Activated T-helper 1 cell treated with Interleukin-2 at 50 U/mL for 16 hours (primary cell): ENCODE measurements at regions not wholly inside any gene's neighbourhood (a gene's known extent, or its start where the extent isn't known, plus 50 kb on each side); places are given as distances from the start of the nearest gene placed in this dataset.

Source experiments
- DNase-seq: peaks from one replicate; pipeline ENCODE4 v3.0.0-alpha.2; 2020; ENCODE audit warnings: low read depth

DNA sequence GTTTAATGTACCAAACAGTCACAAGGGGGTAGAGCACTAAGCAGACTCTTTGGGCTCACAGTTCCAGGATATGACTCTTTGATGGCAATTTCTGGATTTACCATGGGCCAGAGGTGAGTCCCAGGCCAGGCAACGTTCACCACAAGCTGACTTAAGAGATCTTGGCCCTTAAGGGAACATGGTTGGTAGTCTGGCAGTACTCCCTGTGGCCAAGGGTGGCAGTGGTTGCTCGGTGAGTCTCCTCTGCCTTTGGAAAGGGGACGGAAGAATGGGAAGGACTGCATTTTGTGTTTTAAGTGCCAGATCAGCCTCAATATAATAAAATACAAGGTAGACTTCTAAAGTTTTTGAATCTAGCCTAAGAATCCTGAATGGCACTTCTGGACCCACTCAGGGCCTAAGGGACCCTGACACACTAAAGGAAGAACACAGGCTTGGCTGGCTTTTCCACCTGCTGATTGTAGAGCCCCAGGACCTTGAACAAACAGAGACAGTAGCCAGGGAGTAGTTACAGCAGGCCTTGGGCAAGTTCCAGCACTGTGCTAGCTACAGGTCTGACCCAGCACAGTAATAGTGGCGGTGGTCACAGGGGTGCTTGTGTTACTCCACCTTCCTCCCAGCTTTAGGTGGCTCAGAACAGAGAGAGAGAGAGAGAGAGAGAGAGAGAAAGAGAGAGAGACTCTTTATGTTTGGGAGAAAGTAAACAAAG lies 730.7 kb upstream of the ALCAM start:
- no peak for DNase-seq

DNA sequence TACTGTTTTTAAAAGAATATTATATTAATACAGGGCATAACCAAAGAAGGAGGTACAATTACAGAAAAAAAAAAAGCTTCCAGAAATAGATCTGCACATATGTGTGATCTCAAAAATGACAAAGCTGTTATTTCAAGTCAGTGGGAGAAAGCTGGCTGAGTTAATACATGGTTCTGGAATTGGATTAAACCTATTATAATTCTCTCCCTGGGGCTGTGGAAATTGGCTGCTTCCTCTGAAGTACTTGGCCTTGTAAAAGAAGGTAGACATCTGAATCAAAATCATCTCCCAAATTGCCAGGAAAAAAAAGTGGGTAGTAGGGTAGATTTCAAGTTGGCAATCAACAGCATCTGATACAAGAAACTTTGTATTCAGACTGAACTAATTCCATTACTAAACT lies 723.9 kb upstream of the ALCAM start:
- DNase-seq: no peak

DNA sequence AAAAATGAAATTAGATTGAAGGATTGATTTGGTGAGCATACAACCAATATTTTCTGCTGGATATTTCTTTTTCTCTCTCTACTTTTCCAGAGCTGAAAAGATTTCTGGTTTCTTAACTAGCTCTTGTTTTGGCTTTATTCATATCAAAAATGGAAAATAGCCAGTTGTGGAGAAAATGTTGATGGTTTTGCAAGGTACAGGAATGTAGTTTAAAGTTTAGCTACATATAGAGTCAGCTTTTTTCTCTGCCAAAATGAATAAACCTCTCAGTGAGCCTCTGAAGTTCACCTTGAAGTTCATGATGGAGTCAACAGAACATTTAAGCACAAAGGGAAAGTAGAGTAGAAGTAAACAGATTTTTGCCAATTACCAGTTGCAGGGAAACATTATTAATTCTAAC lies 720.5 kb upstream of the ALCAM start:
- no peak for DNase-seq

- no peak for DNase-seq
Measured at GRCh38 chr3:104648823-104649222, 717.9 kb upstream of the ALCAM start.

DNA sequence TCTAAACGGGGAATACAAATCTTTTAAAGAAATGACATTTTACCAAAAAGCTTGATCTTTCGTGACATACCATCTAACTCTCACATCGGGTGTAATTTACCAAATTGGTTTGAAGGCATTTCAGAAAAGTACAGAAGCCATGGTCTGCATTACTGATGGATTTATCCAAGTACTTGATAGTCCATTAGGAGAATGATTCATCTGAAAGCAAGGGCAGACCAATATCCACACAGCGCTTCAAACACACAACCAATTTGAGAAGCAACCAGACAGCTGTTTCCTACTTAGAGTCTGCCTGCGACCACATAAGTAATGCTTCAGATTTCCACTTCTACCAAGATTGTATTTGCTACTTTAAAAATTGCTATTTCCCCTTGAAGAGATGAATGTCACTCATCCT lies 697.6 kb upstream of the ALCAM start:
- DNase-seq: no peak

GRCh38 chr3:104672331-104672730 lies 694.4 kb upstream of the ALCAM start:
- no peak for DNase-seq

- DNase-seq: no peak
Measured at GRCh38 chr3:104673981-104674380, 692.7 kb upstream of the ALCAM start.

GRCh38 chr3:104676241-104676640 lies 690.5 kb upstream of the ALCAM start:
- no peak for DNase-seq

DNA sequence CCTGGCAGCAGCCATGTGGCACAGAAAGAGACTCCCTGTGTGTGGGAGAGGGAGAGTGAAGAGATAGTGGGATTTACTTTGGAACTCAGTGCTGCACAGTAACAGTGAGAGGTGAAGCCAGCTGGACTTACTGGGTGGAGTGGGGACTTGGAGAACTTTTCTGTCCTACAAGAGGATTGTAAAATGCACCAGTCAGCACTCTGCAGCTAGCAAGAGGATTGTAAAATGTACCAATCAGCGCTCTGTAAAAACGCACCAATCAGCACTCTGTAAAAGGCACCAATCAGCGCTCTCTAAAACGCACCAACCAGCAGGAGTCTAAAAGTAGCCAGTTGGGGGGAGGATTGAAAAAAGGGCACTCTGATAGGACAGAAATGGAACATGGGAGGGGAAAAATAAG lies 688.8 kb upstream of the ALCAM start:
- no peak for DNase-seq

DNA sequence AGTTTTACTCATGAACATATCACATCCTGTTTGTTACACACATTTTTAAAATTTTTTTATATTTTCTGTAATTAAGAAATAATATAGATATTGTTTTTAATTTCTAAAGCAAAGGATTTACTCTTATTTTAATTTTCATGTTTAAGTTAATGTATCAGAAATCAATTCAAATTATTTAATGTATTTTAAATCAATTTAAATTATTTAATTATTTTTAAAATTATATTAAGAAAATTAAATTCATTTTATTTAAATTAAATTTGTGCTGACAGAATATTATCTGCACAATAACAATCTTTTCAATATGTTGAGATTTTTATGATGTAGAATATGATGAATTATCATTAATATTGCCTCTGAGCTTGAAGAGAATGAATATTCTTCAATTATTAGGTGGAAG lies 681.2 kb upstream of the ALCAM start:
- no peak for DNase-seq

DNA sequence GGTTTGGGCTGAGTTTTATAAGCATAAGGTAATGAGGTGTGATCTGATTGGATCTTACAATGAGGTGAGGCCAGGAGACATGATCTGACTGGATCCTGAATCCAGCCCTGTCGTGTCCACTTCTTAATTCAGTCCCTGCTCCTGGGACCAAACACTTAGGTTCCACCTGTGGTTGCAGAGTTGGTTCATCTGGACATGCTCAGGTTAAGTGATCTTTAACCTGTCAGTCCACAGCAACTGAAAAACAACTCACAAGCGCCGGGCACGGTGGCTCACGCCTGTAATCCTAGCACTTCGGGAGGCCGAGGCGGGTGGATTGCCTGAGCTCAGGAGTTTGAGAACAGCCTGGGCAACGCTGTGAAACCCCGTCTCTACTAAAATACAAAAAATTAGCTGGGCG lies 679.3 kb upstream of the ALCAM start:
- DNase-seq: no peak

DNA sequence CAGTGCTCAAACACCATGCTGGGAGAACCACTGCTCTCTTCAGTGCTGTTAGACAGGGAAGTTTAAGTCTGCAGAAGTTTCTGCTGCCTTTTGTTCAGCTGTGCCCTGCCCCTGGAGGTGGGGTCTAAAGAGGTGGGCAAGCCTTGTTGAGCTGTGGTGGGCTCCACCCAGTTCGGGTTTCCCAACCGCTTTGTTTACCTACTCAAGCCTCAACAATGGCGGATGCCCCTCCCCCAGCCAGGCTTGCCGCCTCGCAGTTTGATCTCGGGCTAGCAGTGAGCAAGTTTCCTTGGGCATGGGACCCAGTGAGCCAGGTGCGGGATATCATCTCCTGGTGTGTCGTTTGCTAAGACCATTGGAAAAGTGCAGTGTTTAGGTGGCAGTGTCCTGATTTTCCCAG lies 670.2 kb upstream of the ALCAM start:
- no peak for DNase-seq

DNA sequence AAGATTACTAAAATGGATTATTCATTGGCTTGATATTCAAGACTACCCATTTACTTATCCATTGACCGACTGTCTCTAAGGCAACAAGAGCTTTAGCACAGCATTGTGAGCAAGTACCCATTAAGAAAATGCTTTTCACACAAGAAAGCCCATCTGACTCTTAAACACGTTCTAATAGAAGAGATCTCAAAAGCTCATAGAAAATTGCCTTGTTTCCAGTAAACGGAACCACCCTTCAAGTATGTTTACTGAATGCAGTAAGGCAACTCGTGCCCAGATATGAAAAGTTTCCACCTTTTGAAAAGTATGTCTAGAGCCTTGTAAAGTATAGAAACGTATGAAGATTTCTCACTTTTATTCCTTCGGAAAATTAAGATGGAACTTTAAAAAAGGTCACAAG lies 655.3 kb upstream of the ALCAM start:
- no peak for DNase-seq

- DNase-seq: no peak
Measured at GRCh38 chr3:104715972-104716371, 650.7 kb upstream of the ALCAM start.

GRCh38 chr3:104717828-104718196 lies 648.9 kb upstream of the ALCAM start:
- no peak for DNase-seq

GRCh38 chr3:104723000-104723399 lies 643.7 kb upstream of the ALCAM start:
- no peak for DNase-seq

DNA sequence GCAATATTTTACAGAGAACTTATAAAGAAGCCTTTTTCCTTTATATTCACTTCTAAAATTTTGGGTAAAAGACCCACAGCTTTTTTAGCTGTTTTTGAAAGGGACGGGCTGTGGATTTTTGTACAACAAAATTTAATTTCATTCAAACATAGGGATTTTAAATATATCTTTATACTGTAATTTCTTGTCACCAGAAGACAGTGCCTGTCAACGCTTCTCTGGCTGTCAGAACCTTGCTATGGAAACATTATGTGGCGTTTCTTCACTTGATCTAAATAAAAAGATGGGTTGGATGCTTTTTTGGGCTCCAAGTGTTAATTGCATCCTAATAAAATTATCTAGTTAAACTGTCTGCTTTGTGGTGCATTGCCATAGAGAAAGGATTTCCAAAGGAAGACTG lies 635.6 kb upstream of the ALCAM start:
- DNase-seq: no peak

DNA sequence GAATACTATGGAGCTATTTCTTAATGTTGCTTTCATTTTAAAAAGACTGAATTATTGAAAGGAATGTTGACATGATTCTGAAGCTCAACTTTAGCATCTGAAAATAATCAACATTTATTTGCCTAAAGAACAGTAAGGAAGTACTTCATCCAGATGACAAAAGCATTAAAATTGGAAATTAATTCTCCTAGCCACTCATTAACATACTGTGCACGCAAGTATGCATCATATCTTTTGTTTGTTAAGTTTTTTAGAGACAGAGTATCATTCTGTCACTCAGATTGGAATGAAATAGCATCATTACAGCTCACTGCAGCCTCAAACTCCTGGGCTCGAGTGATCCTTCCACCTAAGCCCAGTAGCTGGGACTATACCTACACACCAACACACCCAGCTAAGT lies 632.1 kb upstream of the ALCAM start:
- no peak for DNase-seq

- DNase-seq: no peak
Measured at GRCh38 chr3:104735691-104736090, 631.0 kb upstream of the ALCAM start.

DNA sequence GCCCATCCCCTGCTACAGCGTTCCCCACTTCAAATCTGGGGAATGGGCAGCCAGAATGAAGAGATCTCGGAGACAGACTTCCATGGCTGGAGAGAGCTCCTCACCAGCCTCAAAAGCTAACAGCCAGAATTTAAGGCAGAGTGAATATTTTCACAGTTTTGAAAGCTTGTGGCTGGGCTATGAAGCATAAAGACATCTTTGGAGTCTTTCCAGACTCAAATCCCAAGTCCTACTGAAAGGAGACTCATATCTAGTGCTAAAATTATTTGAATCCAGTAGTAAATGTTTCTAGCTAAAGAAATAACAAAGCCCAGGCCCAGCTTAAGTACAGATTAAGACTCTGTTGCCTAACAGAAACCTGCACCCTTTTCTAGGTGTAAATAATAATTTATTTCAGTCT lies 628.4 kb upstream of the ALCAM start:
- no peak for DNase-seq

DNA sequence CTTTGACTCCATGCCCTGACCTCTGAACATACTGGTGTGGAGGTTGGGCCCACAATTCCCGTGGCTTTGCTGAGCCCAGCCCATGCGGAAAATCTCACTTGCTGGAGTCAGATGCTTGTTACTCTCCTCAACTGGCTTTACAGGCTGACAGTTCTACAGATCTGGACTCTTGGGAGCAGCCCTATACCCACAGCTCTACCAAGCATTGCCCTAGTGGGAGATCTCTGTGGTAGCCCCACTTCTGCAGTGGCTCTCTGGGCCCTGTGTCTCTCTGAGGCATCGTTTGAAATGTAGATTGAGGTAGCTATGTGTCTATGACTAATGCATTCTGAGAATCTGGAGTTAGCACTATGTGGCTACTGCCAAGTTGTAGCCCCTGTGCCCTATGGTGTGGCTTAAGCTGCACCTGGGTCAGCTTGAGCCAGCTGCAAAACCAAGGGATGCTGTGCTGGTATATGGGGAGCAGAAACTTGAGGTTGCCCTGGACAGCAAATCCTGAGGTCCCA lies 625.8 kb upstream of the ALCAM start:
- DNase-seq: no peak

GRCh38 chr3:104742044-104742443 lies 624.7 kb upstream of the ALCAM start:
- no peak for DNase-seq

DNA sequence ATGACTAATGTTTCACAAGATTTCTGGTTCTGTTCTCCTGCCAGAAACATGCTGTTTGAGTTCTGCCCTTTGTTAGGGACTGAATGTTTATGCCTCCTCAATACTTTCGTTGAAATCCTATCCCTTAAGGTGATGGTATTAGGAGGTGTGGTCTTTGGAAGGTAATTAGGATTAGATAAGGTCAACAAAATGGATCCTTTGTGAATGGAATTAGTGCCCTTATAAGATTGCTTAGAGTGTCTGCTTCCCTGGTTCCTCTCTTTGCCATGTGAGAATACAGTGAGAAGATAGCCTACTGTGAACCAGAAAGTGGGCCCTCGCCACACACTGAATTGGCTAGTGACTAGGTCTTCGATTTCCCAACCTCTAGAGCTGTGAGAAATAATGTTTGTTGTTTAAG lies 621.4 kb upstream of the ALCAM start:
- no peak for DNase-seq

DNA sequence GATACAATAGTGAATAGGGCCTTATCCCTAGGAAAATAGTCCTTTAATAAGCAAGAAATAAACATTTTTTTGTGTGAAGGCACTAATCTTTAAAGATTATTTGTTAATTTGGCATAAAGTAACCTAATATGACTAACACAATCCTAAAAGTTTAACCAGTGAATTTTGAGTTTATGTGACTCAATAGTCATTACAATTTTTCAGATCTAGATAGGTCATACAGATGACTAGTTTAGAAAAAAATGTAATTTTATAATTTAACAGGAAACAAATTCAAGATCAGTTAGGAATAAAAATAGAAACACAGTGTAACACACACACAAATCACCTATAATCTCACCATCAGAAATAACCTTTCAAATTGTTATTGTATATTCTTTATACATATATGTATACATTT lies 620.7 kb upstream of the ALCAM start:
- DNase-seq: no peak

DNA sequence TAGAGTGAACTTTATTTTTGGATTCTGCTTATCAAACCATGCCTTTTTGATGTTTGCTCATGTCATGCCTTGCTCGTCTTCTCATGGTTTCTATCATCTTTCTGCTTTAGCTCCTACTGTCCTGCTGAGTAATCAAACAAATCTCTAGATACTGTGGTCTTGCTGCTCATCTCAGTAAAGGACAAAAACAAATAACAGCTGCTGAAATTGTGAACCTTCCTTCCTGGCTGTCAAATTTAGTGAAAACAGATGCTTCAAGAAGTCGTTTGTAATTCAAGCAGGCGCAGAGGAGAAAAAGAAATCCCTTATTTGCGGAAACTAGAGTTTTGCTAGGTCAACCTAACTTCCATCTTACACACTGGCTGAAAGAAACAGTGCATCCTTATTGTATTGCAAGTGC lies 616.1 kb upstream of the ALCAM start:
- no peak for DNase-seq
